Panc1 (cell line): ENCODE measurements at regions not wholly inside any gene's neighbourhood (a gene's known extent, or its start where the extent isn't known, plus 50 kb on each side); places are given as distances from the start of the nearest gene placed in this dataset.

Experiments
- ATAC-seq: fragments of 200-7000 bp; cut with Tn5 transposase; 2 replicates; pipeline ENCODE4 v1.9.1; 2020; ENCODE audit warnings: mild to moderate bottlenecking, moderate library complexity
- BruUV-seq: library from RNA; stranded (reverse); fragments of 400-500 nt; replicated peaks from 2 replicates; lab custom pipeline; 2021; lab: Mats Ljungman, UMichigan
- CTCF ChIA-PET: fragments of 300-600 bp; sonication (Branson Sonifier 250); formaldehyde crosslinking; loops from one replicate; lab custom pipeline; 2022; ENCODE audit warnings: antibody characterized with exemption; lab: Charles Lee
- POLR2A ChIA-PET: fragments of 300-600 bp; sonication (Branson Sonifier 250); formaldehyde crosslinking; loops from one replicate; lab custom pipeline; 2022; ENCODE audit warnings: antibody characterized with exemption; lab: Charles Lee
- DNase-seq: peaks from one replicate; pipeline ENCODE4 v3.0.0-alpha.2; 2010; ENCODE audit warnings: low read depth, low spot score
- H3K27ac ChIP-seq: 2 replicates; pipeline ENCODE4 v1.5.1; 2011; ENCODE audit warnings: mild to moderate bottlenecking, low read length, inconsistent platforms
- H3K27me3 ChIP-seq: fragments of 200-500 bp; sonication (Bioruptor generic); 2 replicates; pipeline ENCODE4 v1.6.0; 2014; ENCODE audit warnings: low read length, inconsistent platforms; ENCODE audit not compliant: control insufficient read depth, insufficient read depth
- H3K36me3 ChIP-seq: fragments of 200-500 bp; sonication (Bioruptor generic); 2 replicates; pipeline ENCODE4 v1.5.1; 2014; ENCODE audit warnings: inconsistent platforms, mild to moderate bottlenecking, low read length, moderate library complexity; ENCODE audit not compliant: control insufficient read depth, insufficient read depth
- H3K4me1 ChIP-seq: 2 replicates; pipeline ENCODE4 v1.5.1; 2011; ENCODE audit warnings: inconsistent platforms, mild to moderate bottlenecking, low read length, moderate library complexity; ENCODE audit not compliant: control insufficient read depth, insufficient read depth
- H3K4me3 ChIP-seq, 2 experiments: 2 replicates each; pipeline ENCODE4 v1.5.1; 2011 to 2012; ENCODE audit warnings: low read depth in 2 of 2, low read length in 2 of 2, mild to moderate bottlenecking in 2 of 2, inconsistent platforms in 1 of 2, moderate library complexity in 1 of 2
- H3K9me3 ChIP-seq: fragments of 200-500 bp; sonication (Bioruptor generic); 2 replicates; pipeline ENCODE4 v1.5.1; 2014; ENCODE audit warnings: low read depth, mild to moderate bottlenecking, inconsistent platforms, low read length, moderate library complexity; ENCODE audit not compliant: control insufficient read depth, insufficient read depth
- CTCF ChIP-seq: fragments of 450-650 bp; IDR thresholded peaks from 2 replicates; pipeline ENCODE4 v1.5.1; 2017; ENCODE audit warnings: mild to moderate bottlenecking
- POLR2AphosphoS5 ChIP-seq: IDR thresholded peaks from 2 replicates; pipeline ENCODE4 v1.6.1; 2012; ENCODE audit warnings: mild to moderate bottlenecking, low read depth, low read length, moderate library complexity
- SIN3A ChIP-seq: IDR thresholded peaks from 2 replicates; pipeline ENCODE4 v1.6.1; 2012; ENCODE audit warnings: low read depth, mild to moderate bottlenecking, low read length, moderate library complexity, borderline replicate concordance; ENCODE audit not compliant: insufficient read depth
- TCF7L2 ChIP-seq: IDR thresholded peaks from 2 replicates; pipeline ENCODE4 v1.6.1; 2011; ENCODE audit warnings: mild to moderate bottlenecking, low read depth, low read length, inconsistent platforms
- in situ Hi-C: cut with HindIII; loops from 2 replicates; pipeline ENCODE4 v1.10.0; 2016; ENCODE audit warnings: low sequenced_read_pairs, low pct_unique_long_range_greater_than_20kb
- intact Hi-C: fragments of 100-400 bp; cut with micrococcal nuclease; formaldehyde crosslinking; loops from one replicate; pipeline ENCODE4 v1.10.0; 2022; ENCODE audit not compliant: unreplicated experiment
- TF ChIP-seq, protein P1 (sequence below), 2 experiments: IDR thresholded peaks; 2 replicates each; pipeline ENCODE4 v1.6.1; 2011 to 2012; ENCODE audit warnings: low read depth in 2 of 2, control low read depth in 1 of 2, low read length in 1 of 2, mild to moderate bottlenecking in 1 of 2, moderate library complexity in 1 of 2; ENCODE audit not compliant: insufficient read depth in 1 of 2

DNA sequence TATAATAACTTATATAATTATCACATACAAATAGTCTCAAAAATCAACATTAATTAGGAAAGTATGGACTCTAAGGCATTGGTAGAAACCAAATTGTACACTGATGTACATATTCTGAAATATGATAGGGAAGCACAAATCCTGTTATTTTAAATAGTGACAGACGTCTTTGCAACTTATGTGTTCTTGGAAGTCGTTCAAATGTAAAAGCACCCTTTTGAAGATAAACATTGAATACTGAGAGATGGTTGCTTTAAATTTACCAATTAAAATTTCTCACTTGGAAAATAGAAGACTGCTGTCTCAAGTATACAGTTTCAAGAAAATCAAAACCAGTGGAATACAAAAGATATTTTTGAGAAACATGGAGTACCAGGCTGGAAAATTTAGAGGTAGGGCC lies 457.4 kb upstream of the NUDT12 start:
- ATAC-seq = no peak
- no peak for TF ChIP-seq SIN3A
- TF ChIP-seq TCF7L2 = no peak
- no peak for TF ChIP-seq CTCF
- no peak for TF ChIP-seq POLR2AphosphoS5
- TF ChIP-seq, protein P1, sequence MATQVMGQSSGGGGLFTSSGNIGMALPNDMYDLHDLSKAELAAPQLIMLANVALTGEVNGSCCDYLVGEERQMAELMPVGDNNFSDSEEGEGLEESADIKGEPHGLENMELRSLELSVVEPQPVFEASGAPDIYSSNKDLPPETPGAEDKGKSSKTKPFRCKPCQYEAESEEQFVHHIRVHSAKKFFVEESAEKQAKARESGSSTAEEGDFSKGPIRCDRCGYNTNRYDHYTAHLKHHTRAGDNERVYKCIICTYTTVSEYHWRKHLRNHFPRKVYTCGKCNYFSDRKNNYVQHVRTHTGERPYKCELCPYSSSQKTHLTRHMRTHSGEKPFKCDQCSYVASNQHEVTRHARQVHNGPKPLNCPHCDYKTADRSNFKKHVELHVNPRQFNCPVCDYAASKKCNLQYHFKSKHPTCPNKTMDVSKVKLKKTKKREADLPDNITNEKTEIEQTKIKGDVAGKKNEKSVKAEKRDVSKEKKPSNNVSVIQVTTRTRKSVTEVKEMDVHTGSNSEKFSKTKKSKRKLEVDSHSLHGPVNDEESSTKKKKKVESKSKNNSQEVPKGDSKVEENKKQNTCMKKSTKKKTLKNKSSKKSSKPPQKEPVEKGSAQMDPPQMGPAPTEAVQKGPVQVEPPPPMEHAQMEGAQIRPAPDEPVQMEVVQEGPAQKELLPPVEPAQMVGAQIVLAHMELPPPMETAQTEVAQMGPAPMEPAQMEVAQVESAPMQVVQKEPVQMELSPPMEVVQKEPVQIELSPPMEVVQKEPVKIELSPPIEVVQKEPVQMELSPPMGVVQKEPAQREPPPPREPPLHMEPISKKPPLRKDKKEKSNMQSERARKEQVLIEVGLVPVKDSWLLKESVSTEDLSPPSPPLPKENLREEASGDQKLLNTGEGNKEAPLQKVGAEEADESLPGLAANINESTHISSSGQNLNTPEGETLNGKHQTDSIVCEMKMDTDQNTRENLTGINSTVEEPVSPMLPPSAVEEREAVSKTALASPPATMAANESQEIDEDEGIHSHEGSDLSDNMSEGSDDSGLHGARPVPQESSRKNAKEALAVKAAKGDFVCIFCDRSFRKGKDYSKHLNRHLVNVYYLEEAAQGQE (IDR thresholded peaks at IDR 0.05; ENCODE audit: insufficient read depth in 1 of 2, low read depth in 2 of 2, low read length in 1 of 2) = no peak
- in situ Hi-C loops (no loop called here), intact Hi-C loops (no loop called here)
- no peak for DNase-seq
- no peak overlapping the region for H3K27ac ChIP-seq
- no peaks in the 10 kb centered on the region for H3K27me3 ChIP-seq
- H3K4me3 ChIP-seq = no peak overlapping the region
- BruUV-seq = no TSS peak
- H3K36me3 ChIP-seq = no peaks in the 10 kb centered on the region
- peaks cover 13% of the 10 kb centered on the region; the same call in 1 of the 2 replicates for H3K9me3 ChIP-seq
- H3K4me1 ChIP-seq = no peaks in the 10 kb centered on the region
- ChIA-PET CTCF (no interaction called here), POLR2A (no interaction called here)

DNA sequence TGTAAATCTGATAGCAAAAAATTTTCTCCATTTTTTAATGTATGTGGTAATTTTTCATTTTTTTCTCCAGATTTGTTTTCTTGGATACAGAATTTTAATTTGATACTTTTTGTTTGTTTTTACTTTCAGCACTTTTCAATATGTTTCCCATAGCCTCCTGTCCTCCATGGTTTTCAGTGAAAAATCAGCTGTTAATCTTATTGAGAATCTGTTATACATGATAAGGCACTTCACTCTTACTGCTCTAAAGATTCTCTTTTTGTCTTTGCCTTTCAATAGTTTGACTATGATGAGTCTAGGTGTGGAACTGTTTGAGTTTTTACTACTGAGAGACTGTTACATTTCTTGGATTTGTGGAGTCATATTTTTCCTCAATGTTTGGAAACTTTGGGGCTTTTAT lies 455.7 kb upstream of the NUDT12 start:
- TF ChIP-seq POLR2AphosphoS5 (no peak), TCF7L2 (no peak), SIN3A (no peak), CTCF (no peak)
- TF ChIP-seq, protein P1 (IDR thresholded peaks at IDR 0.05; ENCODE audit: insufficient read depth in 1 of 2, low read depth in 2 of 2, low read length in 1 of 2) = no peak
- BruUV-seq = no TSS peak
- Histone ChIP-seq H3K27me3 (no peaks in the 10 kb centered on the region), H3K36me3 (no peaks in the 10 kb centered on the region), H3K4me1 (no peaks in the 10 kb centered on the region), H3K27ac (no peak overlapping the region), H3K9me3 (peaks cover 13% of the 10 kb centered on the region; the same call in 1 of the 2 replicates), H3K4me3 (no peak overlapping the region)
- ATAC-seq (no peak), DNase-seq (no peak)
- CTCF ChIA-PET = no interaction called here
- intact Hi-C loops (no loop called here), in situ Hi-C loops (no loop called here)
- POLR2A ChIA-PET = no interaction called here
